ENCODE measurements at regions not wholly inside any gene's neighbourhood (a gene's known extent, or its start where the extent isn't known, plus 50 kb on each side); places are given as distances from the start of the nearest gene placed in this dataset.

DNA sequence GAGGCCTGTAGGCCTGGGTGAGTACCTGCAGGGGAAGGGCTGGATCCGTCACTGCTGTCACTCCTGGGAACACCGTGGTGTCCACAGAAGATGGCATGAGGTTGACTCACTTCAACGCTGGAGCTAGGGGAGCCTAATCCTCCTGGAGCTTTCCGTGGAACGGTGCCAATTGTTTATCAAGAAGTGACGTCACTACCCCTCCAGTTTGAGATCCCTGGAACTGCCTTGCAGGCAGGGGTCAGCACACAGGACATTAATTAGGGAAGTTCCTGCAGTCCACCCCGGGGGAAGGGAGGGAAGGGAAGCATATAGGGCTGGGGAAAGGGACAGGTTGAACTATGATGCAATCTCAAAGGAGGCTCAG, 408.6 kb downstream of the GALR1 start:
- TF ChIP-seq, protein P1, sequence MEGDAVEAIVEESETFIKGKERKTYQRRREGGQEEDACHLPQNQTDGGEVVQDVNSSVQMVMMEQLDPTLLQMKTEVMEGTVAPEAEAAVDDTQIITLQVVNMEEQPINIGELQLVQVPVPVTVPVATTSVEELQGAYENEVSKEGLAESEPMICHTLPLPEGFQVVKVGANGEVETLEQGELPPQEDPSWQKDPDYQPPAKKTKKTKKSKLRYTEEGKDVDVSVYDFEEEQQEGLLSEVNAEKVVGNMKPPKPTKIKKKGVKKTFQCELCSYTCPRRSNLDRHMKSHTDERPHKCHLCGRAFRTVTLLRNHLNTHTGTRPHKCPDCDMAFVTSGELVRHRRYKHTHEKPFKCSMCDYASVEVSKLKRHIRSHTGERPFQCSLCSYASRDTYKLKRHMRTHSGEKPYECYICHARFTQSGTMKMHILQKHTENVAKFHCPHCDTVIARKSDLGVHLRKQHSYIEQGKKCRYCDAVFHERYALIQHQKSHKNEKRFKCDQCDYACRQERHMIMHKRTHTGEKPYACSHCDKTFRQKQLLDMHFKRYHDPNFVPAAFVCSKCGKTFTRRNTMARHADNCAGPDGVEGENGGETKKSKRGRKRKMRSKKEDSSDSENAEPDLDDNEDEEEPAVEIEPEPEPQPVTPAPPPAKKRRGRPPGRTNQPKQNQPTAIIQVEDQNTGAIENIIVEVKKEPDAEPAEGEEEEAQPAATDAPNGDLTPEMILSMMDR (conservative IDR thresholded peaks at IDR 0.05; ENCODE audit: low read depth, low read length): no peak
- no peak overlapping the region for H3K4me3 ChIP-seq (ENCODE audit: low read depth, low read length)
- no peak for DNase-seq (ENCODE audit: low read depth)

DNA sequence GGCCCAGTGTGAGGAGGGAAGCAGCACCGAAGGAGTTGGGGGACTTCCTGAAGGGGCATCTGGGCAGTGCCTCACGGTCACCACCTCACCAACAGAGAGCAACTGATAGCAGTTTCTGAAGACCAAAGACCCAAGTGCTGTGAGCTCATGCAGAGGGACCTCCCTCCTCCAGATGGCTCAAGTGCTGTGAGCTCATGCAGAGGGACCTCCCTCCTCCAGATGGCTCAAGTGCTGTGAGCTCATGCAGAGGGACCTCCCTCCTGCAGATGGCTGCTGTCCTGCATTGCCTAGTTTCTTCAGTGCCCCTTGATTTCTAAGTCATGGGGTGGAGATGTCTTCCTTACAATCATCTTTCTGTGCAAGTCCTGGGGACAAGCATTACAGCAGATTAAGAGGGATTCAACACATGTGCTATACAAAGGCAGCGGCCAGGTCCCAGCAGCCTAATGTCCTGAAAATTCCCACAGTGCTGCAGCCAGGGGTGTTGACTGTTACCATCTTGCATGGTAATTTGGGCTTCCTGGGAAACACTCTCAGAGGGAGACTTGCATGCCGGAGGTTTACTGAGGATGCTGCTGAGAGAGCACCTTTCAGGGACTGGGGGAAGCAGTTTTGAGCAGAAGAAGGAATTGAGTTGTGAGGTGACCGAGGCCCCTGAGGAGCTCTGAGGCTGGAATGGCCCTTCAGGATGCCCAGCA, 409.3 kb downstream of the GALR1 start:
- no peak overlapping the region for H3K4me3 ChIP-seq (ENCODE audit: low read depth, low read length)
- no peak for DNase-seq (ENCODE audit: low read depth)
- TF ChIP-seq, protein P1 (conservative IDR thresholded peaks at IDR 0.05; ENCODE audit: low read depth, low read length): no peak

DNA sequence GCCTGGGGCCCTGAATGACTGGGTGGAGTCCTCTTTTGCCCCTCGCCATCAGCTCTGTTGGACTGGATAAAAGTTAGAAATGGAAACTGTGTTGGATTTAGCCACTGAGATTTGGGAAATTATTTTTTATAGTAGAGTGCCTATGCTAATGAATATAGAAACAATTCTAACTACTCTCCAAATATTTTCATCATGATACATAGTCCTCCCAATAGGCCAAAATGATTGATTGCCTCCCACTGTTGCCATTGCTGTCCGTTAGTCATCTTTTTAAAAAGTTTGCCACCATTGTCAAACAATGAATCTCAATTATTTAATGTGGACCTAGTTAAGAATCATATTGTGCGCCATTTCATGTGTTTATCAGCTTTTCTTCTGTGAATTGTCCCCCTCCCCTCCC, 417.0 kb downstream of the GALR1 start:
- no peak for DNase-seq (ENCODE audit: low read depth)
- TF ChIP-seq, protein P1 (conservative IDR thresholded peaks at IDR 0.05; ENCODE audit: low read depth, low read length): no peak
- no peak overlapping the region for H3K4me3 ChIP-seq (ENCODE audit: low read depth, low read length)

DNA sequence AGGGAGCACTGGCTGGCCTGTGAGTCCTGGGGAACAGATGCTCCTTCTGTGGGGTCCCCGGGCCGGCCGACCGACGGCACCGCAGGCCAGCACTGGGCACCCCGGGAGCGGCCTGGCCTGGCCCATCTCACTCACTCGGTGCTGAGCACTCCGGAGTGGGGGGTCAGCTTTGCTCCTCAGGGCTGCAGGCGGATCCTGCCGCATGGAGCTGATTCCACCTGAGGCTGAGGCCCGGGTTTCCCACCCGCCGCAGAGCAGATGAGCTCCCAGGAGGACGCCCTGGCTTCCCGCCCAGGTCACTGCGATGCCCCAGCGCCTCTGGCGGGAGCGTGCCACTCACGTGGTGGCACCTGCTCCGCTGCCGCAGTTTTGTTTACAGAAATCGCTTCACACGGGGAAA, 418.6 kb downstream of the GALR1 start:
- DNase-seq (ENCODE audit: low read depth): no peak
- H3K4me3 ChIP-seq (ENCODE audit: low read depth, low read length): no peak overlapping the region
- TF ChIP-seq, protein P1 (conservative IDR thresholded peaks at IDR 0.05; ENCODE audit: low read depth, low read length): no peak

DNA sequence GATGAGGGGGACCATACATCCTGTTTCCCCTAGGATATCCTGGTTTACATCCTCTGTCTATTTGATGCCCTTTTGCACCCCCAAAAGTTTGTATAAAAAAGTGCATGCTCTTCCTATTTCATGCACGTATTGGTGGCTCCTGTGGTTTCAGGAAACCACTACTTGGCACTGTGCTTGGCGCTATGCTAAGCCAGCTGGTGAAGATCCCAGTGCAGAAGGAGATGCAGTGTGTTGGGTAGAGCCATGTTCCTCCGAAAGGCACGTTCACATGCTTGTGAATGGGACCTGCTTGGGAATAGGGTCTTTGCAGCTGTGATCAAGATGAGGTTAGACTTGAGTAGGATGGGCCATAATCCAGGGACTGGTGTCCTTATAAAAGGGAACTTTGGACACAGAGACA, 419.7 kb downstream of the GALR1 start:
- DNase-seq (ENCODE audit: low read depth): no peak
- TF ChIP-seq, protein P1 (conservative IDR thresholded peaks at IDR 0.05; ENCODE audit: low read depth, low read length): no peak

DNA sequence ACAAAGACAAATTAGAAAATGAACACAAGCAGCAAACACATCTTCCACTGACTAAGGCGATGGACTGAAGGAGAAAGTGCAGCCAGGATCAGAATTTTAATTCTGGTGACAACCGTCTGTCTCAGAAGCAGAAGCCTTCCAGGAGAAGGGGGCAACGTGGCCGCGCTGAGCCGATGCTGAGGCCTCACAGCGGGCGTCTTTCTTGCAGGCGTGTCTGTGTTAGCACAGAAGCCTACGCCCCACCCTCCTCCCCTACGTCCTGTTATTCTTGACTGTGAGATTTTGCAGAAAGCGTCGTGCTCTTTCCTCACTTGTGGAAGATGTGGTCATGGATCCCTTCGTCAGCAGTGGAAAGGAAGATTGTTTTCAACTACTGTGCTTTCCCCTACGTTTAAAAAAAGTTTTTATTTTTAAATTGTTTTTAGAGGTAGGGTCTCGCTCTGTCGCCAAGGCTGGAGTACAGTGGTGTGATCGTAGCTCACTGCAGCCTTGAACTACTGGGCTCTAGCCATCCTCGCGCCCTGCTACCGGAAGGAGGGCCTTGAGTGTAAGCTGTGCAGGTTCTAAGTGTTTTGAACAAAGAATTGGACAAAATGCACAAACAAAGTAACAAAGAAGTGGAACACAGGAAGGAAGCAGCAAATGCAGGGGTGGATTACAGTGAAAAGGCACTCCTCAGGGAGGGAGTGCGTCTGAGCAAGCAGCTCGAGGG, 422.0 kb downstream of the GALR1 start:
- TF ChIP-seq, protein P1 (conservative IDR thresholded peaks at IDR 0.05; ENCODE audit: low read depth, low read length): no peak
- no peak overlapping the region for H3K4me3 ChIP-seq (ENCODE audit: low read depth, low read length)
- no peak for DNase-seq (ENCODE audit: low read depth)

More for the DNA sequence above, 419.7 kb downstream of the GALR1 start:
- H3K4me3 ChIP-seq (ENCODE audit: low read depth, low read length): no peak overlapping the region

DNA sequence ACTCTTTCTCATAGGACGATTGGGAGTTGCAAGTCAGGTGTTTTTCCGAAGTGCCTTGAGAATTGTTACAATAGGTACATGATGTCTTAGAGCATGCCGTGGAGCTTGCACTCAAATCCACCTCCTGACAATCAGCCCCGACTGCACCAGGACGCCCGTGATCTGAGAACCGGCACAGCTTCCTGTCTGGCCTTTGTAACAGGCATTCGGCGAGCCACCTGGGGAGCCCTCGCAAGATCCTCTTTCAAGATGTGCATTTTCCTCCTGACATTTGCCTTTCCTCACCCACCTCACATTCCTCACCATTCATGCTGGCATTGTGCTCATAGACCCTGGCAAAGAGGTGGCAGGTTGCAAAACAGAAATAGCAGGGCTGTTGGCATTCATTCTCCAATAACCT, 427.3 kb downstream of the GALR1 start:
- H3K4me3 ChIP-seq (ENCODE audit: low read depth, low read length): no peak overlapping the region
- TF ChIP-seq, protein P1 (conservative IDR thresholded peaks at IDR 0.05; ENCODE audit: low read depth, low read length): no peak

More for the DNA sequence above, 427.3 kb downstream of the GALR1 start:
- no peak for DNase-seq (ENCODE audit: low read depth)
